GM12878 (cell line): ENCODE measurements at regions not wholly inside any gene's neighbourhood (a gene's known extent, or its start where the extent isn't known, plus 50 kb on each side); places are given as distances from the start of the nearest gene placed in this dataset.

Source experiments
- BHLHE40 ChIP-seq, 2 experiments: fragments of 450-650 bp in 1 of 2; IDR thresholded peaks; 2 replicates each; pipeline ENCODE4 v1.6.1; 2011 to 2017; ENCODE audit warnings: low read depth in 2 of 2, borderline replicate concordance in 1 of 2, improper control_type of control experiment in 1 of 2, low read length in 1 of 2, mild to moderate bottlenecking in 1 of 2
- CEBPZ ChIP-seq: fragments of 150-350 bp; IDR thresholded peaks from 2 replicates; pipeline ENCODE4 v1.6.1; 2016; ENCODE audit warnings: low read depth, low read length
- EGR1 ChIP-seq, 2 experiments: IDR thresholded peaks; 1 replicate in 1 of 2; 2 replicates in 1 of 2; pipeline ENCODE4 v1.6.1; 2011 to 2012; ENCODE audit warnings: low read depth in 2 of 2, low read length in 2 of 2, borderline replicate concordance in 1 of 2, mild to moderate bottlenecking in 1 of 2, moderate library complexity in 1 of 2
- ESRRA ChIP-seq: IDR thresholded peaks from 2 replicates; pipeline ENCODE4 v1.6.1; 2012; ENCODE audit warnings: mild to moderate bottlenecking, low read length, improper control_type of control experiment
- MYC ChIP-seq: IDR thresholded peaks from 2 replicates; pipeline ENCODE4 v1.6.1; 2011; ENCODE audit warnings: mild to moderate bottlenecking, low read length, moderate library complexity, inconsistent platforms; ENCODE audit not compliant: insufficient read depth, insufficient replicate concordance, insufficient read length, severe bottlenecking
- NFIC ChIP-seq: IDR thresholded peaks from 2 replicates; pipeline ENCODE4 v1.6.1; 2012; ENCODE audit warnings: low read depth, mild to moderate bottlenecking, inconsistent platforms, low read length, moderate library complexity
- PAX8 ChIP-seq: fragments of 450-650 bp; IDR thresholded peaks from 2 replicates; pipeline ENCODE4 v1.6.1; 2017; ENCODE audit warnings: mild to moderate bottlenecking, moderate library complexity
- PBX3 ChIP-seq: IDR thresholded peaks from 2 replicates; pipeline ENCODE4 v1.6.1; 2011; ENCODE audit warnings: mild to moderate bottlenecking, low read depth, low read length, moderate library complexity; ENCODE audit not compliant: insufficient replicate concordance
- POU2F2 ChIP-seq: IDR thresholded peaks from 3 replicates; pipeline ENCODE4 v1.6.1; 2011; ENCODE audit warnings: low read depth, mild to moderate bottlenecking, low read length, borderline replicate concordance
- TAF1 ChIP-seq: IDR thresholded peaks from 2 replicates; pipeline ENCODE4 v1.6.1; 2011; ENCODE audit warnings: mild to moderate bottlenecking, low read depth, low read length, borderline replicate concordance

GRCh38 chr9:12973710-12974109 is 198.9 kb downstream of the LURAP1L start (continued):
- no peak for TF ChIP-seq PAX8
- TF ChIP-seq NFIC = no peak
- no peak for TF ChIP-seq PBX3
- TF ChIP-seq BHLHE40 (IDR thresholded peaks at IDR 0.05; ENCODE audit: borderline replicate concordance in 1 of 2, low read depth in 2 of 2, low read length in 1 of 2) = no peak
- TF ChIP-seq EGR1 (IDR thresholded peaks at IDR 0.05; ENCODE audit: borderline replicate concordance in 1 of 2, low read depth in 2 of 2, low read length in 2 of 2) = no peak
- no peak for TF ChIP-seq ESRRA
- no peak for TF ChIP-seq POU2F2
- no peak for TF ChIP-seq MYC
- no peak for TF ChIP-seq CEBPZ
- TF ChIP-seq TAF1 = no peak
